HG03521 (cell line): ENCODE measurements at regions not wholly inside any gene's neighbourhood (a gene's known extent, or its start where the extent isn't known, plus 50 kb on each side); places are given as distances from the start of the nearest gene placed in this dataset.

Experiments used
- ATAC-seq: cut with Tn5 transposase; IDR thresholded peaks from one replicate; pipeline ENCODE4 v1.9.1; 2021; ENCODE audit warnings: mild to moderate bottlenecking, moderate library complexity; ENCODE audit not compliant: unreplicated experiment

DNA sequence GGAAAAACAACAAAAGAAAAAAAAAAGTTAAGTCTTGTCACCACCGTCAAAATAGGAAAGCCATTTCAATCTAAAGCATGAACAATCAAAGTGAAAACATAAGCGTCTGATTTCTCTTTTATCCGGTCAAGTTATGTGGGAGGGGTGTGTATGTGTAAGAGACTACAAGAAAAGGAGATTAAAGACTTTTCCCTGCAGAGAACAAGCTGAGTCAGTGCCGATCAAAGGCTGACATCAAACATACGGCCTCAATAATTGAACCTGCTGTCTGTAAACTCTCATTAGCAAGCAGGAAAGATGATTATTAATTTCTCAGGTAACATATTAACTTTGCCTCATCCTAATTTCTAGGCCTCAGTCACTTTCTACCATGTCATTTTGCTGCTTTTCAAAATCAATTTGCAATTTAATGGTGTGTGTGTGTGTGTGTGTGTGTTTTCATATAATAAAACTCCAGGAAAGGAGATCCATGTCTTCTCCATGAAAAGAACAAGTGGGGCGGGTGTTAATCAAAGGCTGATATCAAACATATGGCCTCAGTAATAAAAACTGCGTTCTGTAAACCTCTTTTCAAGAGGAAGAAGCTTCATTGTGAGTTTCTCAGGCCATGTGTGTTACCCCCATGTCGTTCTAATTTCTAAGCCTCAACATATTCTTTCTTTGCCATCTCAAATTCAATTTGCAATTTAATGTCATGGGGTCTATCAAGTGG lies 649.1 kb upstream of the SORCS1 start:
- ATAC-seq: no peak

DNA sequence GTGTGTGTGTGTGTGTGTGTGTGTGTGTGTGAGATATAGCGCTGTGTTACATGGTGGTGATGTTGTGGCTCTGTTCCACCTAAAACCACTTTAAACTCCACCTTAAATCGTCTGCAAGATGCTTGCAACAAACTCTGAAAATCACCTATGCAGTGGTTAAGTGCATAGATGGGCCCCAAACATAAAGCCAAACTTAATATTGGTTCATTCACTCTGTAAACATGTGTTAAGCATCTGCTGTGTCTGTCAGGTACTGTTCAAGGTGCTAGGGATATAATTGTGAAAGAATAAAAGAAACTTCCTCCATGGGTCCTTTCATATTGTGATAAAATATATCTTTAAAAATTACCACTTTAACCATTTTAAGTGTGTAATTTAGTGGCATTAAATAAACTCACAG lies 645.4 kb upstream of the SORCS1 start:
- ATAC-seq: no peak

DNA sequence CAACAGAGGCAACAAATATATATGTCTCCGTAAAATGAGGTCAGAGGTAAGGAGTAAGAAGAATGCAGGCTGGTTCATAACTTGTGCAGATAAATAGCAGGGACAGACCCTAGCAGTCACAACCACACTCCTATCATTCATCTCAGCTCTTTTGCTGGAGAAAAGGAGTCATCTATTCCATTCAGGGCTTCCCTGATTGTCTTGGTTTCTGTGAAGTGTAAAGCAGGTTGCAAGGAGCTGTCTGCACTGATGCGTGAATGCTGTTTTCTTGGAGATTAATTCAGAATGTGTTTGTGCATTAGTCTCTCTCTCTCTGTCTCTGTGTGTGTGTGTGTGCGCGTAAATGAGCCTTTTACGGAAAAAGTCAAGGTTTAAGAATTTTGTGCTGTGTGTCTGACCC lies 643.3 kb upstream of the SORCS1 start:
- no peak for ATAC-seq

DNA sequence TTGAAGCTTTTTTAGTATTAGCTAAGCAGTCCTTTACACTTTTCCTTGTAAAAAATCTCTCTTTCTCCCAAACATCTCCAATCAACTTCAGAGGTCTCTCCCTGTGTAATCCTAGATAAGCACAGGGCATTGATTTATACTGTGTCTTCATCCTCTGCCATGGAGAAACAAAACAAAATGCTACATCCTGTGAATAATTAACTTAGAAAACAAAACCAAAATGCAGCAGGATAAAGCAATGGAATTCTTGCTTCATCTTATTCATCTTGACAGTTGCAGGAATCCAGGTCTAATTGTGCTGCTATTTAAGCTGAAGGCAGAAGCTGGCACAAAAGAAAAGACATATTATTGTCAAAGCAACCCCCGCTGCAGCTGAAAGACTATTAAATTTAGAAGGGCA lies 641.5 kb upstream of the SORCS1 start:
- ATAC-seq: no peak

DNA sequence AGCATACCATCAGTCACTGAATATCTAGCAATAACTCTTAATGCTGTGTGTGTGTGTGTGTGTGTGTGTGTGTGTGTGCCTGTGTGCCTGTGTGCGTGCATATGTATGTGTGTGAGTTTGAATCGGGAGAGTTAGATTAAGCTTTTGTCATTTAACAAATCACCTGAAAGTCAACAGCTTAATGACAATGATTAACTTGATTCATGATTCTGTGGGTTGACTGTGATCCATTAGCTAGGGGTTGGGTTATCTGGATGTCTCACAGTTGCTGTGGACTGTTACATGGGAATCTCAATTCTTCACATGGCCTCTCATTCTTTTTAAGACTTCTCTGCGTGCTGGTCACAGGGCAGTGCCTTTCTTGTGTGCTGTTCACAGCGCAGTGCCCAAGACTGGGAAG lies 639.0 kb upstream of the SORCS1 start:
- ATAC-seq: no peak

DNA sequence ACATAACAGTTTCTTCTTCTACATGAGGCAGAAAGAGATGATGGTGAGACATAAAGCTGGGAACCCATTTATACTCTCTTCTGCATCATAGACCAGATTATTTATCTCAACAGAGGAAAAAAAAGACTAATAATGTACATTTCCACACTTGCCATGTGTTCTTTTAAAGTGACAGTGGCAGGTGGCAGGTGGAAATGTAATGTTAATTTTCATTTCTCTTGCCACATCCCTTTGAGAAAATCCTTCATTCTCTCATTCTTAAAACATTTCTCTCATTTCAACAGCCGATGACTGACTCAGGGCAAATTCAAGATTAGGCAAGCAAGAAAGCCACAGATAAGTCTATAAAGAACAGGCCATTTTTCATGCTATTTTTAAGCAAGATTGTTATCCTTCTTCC lies 635.6 kb upstream of the SORCS1 start:
- no peak for ATAC-seq

DNA sequence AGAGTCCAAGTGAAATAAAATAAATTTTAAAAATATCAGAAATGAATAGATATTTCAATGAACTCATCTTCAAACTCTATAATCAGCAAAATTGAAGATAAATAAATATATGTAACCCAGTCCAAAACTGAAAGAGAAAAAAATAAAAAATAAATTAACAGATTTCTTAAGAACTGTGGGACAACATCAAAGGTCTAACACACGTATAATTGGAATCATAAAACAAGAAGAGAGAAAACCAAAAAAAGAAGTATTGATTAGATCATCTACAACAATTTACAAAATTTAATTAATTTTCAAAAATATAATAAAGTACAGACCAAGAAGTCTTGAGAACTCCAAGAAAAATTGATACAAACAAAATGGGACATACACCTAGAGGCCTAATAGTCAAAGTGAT lies 625.8 kb upstream of the SORCS1 start:
- ATAC-seq: no peak

DNA sequence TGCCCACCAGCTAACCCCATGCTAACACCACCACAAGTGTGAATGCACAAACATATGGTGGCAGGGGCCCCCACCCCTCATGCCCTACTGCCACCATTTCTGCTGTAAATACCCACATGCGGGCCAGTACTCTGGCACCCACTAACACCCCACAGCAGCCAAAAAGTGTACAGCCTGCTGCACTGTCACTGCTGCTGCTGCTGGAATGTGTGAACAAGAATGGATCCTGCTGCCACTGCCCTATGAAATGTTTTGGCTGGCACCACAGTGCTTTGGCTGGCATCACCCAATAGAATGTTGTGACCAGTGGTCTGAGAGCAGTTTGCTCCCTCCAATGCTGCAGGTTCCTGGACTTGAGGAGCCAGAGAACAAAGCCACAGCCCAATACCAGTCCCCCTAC lies 606.6 kb upstream of the SORCS1 start:
- no peak for ATAC-seq

DNA sequence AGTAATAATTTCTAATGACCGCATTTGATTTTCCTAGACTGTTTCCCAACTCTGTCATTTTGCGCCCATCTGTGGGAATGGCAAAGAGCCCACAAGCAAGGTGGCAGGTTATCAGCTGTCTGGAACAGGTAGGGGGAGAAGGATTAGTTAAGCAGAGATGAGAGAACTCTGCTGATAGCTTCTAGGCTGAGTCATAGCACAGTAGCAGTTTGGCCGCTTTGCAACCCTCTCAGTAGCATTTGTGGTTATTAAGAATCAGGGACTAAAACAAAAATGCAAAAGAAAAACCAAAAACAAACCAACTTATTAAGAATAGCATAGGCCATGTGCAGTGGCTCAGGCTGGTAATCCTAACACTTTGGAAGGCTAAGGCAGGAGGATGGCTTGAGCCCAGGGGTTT lies 602.7 kb upstream of the SORCS1 start:
- no peak for ATAC-seq

DNA sequence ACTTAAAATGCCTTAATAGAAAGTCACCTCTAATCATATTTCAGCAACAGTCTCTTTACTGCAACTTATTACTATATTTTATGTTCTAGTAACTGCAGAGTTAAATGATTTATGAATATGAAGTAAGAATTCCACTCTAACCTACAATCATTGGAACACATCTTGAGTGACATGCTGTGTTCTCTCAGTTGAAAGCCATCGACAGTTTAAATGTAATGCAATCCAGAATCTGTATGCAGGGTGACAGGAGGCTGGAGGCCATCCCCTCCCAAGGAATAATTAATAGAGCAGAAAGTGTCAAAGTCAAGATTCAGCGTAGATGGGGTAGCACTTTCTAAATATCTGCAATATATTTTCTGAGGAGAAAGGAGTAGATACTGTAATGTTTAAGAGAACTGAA lies 590.3 kb upstream of the SORCS1 start:
- ATAC-seq: no peak

DNA sequence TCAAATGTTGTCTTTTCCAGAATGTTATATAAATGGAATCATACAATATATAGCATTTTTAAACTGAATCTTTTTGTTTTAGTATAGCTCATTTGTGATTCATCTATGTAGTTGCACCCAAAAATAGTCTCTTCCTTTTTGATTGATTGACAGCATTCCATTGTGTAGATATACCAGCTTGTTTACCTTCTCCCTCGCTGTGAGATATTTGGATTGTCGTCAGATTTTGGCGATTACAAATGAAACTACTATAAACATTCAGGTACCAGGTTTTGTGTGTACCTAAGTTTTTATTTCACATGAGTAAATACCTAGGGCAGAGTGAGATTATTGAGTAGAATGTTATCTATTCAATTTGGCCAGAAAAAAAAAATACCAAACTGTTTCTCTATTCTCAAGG lies 584.7 kb upstream of the SORCS1 start:
- no peak for ATAC-seq

DNA sequence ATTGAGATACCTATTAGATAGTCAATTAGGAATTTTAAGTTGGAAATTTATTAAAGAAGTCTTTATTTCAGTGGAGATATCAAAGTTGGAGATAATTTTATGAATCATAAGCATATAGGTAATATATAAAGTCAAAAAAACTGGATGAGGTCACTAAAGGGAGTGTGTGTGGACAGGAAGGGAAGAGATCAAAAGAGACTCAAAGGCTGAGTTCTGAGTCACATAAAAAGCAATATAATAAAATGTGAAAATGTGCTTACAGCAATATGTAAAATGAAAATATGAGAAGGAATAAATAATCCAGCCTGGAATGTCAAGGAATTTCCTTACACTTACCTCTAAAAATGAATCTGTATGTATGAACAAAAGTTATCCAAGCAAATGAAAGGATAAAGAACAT lies 583.3 kb upstream of the SORCS1 start:
- no peak for ATAC-seq

DNA sequence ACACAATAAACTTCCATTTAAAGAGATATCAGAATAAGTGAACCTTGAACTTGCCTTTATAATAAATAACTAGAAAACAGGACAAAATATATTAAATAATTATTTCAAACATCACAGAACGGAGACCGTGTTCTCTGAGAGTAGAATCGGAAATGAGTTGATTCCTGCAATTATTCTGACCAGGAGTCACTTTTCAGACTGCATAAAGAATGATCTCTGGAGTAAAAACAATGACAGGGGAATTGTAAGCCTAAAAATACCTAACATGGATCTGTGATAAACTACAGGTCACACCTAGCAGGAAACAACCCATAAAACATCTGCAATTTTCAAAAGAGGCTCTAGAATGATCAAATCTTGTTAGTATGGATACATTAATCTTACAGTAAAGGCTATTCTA lies 577.5 kb upstream of the SORCS1 start:
- ATAC-seq: no peak

DNA sequence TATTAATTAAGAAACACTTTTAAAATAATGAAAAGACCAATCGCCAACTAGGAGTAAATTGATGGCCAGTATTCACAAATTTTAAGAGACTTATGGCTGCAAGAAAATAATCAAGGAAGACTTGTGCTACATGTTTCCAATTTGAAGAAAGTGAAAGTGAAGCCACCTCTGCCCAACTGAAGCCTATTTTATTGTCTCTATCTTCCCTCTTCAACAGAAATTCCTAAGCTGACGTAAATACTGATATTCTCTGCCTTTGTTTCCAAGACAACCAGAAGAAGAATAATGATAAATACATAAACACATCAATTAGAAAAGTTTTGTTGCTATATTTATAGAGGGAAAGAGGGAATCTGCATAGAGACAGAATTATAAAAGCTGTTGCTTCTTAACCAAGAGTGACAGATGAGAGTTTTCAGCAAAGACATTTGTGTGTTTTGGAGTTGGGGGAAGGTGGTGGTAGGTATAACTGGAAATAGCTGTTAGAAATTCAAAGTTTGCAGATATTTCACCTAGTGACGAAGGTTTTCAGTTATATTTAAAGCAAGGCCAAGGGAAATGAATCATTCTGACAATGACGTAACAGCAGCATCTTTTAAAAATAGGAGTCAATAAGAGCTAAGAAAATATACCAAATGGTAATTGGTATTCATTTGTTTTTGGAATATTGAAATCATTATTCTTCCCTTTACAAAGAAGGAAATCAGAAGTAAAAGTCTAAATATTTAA lies 576.6 kb upstream of the SORCS1 start:
- no peak for ATAC-seq

DNA sequence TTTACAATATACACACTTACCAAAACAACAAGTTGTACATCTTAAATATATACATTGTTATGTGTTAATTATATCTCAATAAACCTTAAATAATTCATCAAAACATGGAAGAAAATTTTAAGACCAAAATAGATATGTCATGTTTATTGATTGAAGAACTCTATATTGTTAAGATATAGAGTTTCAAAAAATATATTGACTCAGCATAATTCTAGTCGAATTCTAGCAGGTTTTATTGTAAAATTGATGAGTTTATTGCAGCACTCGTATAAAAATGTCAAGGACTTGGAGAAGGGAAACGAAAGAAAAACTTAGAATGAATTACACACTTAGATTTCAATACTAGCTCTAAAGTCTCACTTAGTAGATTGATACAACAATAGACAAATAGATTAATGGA lies 575.4 kb upstream of the SORCS1 start:
- no peak for ATAC-seq

DNA sequence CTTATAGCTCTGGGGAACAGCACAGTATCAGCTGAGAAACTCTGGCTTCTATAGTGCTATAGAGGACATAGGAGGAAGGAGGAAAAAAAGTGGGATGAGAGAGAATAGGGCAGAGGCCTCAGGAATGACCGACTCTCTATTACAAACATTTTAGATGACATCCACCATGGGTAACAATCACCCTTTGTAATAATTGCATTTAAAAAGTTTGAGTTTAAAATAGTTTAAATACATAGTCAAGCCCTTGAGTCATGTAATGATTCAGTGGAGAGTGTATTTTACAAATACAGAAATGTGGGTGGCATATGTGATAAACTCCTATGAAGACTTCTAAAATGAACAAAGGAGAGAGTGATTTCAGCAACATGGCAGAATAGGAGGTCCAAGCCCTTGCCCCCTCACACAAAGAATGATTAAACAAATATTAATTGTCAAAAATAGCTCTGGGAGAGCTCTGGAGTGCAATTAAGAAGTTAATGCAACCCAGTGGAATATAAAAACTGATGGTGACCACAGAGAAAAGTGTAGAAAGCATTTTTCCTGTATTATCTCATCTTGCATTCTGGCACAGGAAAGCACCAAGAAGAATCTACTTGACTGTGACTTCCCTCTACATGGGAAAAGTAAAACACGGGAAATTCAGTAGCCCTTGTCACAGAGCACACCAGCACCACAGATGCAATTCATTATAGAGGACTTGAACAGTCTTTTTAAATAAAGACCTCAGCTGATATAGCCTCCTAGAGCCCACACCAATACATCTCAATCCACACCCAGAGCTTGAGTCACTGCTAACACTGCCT lies 569.0 kb upstream of the SORCS1 start:
- no peak for ATAC-seq

DNA sequence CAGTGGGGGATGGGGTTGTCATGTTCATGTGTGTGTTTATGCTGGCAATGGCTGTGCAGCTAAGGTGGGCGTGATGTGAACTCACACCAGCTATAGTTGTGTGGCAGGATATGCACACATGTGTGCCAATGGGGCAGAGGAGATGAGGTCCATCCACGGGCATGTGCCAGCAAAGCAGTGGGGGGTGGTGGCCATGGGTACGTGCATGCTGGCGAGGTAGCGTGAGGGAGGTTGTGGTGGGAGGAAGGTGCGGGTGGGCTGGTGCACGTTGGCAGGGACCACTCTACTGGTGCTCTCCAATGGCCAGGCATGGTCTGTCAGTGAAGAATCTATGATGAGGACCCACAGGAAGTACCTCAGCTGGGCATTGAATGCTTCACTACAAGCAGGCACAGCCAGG lies 567.5 kb upstream of the SORCS1 start:
- no peak for ATAC-seq

DNA sequence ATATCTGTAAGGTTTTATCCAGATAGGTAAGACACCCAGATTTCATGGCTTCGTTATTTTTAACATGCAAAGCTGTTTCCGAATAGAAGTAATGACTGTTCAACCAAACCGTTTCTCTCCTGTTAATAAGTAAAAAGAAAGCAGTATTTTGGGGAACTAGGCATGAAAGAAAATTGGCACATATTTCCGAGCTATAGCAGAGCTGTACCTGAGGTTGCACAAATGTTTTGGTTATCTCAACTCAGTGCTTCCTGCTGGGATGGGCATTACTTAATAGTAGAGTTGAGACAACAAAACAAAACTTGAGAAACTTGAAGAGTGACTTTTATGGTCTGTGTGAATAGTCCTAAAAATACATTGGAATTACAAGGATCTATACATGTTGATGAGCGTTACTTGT lies 564.3 kb upstream of the SORCS1 start:
- no peak for ATAC-seq

DNA sequence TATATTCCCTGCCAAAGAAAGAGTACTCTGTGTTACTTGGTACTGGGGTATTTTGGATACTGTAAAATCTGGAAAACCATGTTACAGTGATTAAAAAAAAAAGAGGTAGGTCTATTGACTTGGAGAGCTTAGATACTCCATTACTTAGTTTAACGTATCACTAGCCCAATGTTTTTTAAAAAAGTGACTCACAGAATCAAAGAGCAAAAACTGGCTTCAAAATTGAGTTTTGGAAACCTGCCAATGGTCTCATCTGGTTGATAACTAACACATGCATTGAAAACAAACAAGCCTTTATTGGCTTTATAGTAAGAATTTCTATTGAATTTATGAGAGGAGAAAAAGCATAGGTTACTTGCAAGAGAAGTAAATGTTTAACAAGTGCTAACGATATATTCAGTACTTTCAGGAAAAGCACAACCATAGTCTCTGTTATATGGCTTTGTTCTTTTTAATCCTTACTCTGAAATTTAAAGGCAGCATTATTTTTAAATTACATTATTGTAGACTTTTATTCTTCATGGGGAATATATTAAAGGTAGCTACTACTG lies 563.3 kb upstream of the SORCS1 start:
- no peak for ATAC-seq

DNA sequence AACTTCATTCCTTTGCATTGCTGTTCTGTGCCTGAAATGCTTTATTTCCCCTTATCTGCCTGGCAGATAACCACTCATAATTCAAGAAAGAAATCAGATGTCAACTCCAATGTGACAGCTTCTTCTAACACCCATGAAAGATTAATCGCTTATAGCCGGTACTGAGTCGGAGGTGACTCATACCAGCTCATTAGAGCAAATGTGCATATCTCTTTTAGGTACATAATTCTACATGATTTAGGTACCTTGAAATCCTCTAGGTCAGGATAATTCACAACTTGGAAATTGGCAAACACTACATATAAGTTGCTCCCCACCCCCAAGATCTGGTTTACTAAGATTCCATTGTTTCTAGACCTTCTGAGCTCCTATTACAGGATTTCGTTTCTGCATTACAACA lies 554.4 kb upstream of the SORCS1 start:
- ATAC-seq: no peak

DNA sequence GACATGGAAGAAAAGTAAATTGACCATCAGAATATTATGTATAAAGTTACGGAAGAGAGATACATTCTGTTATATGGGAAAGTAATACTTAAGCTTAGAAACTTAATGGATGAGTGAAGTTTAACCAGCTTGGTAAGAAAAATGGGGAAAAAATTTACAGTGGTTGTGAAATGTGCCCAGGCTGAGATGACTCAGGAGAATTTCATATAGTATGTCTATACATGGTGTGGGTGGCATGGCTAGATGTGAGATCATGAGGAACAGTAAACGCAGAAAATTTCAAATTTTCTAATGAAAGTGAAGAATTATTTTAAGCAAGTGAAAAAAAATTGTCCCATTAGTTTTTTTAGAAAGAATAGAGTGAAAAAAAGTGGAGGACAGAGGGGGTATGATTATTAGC lies 552.5 kb upstream of the SORCS1 start:
- ATAC-seq: no peak

DNA sequence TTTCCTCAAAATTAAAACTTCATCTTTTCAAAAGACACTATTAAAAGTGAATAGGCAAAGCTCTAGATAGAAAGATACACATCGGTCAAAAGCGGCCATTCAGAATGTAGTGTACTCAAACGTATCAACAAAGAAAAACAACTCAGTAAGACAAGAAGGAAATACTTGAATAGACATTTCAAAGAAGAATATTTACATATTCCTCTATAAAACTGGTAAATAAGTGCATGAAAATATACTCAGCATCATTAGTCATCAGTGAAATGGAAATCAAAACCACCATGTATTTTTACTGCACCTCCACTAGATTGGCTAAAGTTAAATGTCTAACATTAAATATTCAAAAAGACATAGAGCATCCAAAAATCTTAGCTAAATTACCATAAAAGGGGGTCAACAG lies 551.1 kb upstream of the SORCS1 start:
- ATAC-seq: no peak
